ENCODE measurements at regions not wholly inside any gene's neighbourhood (a gene's known extent, or its start where the extent isn't known, plus 50 kb on each side); places are given as distances from the start of the nearest gene placed in this dataset.

DNA sequence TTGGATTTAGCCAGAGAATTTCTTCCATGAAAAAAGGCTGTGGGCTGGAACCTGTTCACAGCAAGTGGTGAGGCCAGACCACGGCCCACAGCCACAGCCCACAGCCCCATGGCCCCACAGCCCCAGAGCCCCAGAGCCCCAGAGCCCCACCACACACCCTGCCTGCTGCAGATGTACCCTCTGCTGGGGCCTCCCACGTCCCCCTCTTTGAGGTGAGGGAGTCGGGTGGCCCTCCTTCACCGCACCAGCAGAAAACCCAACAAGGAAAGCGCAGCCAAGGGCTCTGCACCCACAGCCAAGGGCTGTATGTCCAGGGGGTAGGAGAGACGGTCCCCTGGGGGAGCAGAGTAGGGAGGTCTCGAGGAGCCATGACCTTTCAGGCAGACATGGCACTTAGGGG, 327.5 kb upstream of the DIO3 start:
- TF ChIP-seq ZFX (IDR thresholded peaks at IDR 0.05; ENCODE audit: borderline replicate concordance), result no peak
- TF ChIP-seq CTCF (IDR thresholded peaks at IDR 0.05), result no peak
- no peak overlapping the region for H3K27ac ChIP-seq

DNA sequence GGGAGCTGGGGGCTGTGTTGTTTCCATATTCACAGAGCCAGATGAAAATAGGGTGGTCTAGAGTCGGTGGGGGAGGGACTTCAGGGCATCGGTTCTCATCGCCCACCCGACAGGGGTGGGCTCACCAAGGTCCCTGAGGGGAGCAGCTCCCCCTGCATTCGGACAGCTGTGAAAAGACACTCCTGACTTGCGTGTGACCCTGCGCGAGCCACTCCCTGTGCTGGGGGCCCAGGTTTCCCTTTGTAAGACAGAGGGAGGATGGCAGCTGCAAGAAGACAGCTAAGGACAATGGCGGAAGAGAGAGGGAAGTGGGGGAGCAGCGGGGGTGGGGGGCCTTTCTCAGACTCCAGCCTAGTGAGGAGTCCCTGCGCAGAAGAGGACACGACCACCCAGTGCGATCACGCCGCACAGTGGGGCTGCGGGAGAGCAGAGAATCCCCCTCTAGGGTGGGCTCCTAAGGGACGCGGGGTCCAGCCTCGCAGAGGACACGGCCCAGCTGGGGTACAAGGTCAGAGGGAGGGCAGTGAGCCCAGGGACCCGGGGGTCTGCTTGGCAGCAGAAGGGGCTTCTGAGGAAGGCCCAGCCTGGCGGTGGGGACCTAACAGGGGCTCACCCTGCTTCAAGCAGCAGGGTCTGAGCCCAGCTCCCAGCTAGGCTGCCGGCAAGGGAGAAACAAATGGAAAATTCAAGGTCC, 326.9 kb upstream of the DIO3 start:
- TF ChIP-seq ZFX (IDR thresholded peaks at IDR 0.05; ENCODE audit: borderline replicate concordance) (no peak), CTCF (IDR thresholded peaks at IDR 0.05) (no peak)
- no peak overlapping the region for H3K27ac ChIP-seq

- H3K27ac ChIP-seq, result no peak overlapping the region
- TF ChIP-seq ZFX (IDR thresholded peaks at IDR 0.05; ENCODE audit: borderline replicate concordance), result no peak
- no peak for TF ChIP-seq CTCF (IDR thresholded peaks at IDR 0.05)
These were observed 326.3 kb upstream of the DIO3 start for GRCh38 chr14:101234999-101235334.

- TF ChIP-seq CTCF (IDR thresholded peaks at IDR 0.05) (peak; percentile 76), ZFX (IDR thresholded peaks at IDR 0.05; ENCODE audit: borderline replicate concordance) (no peak)
- H3K27ac ChIP-seq, result no peak overlapping the region
These were observed 325.8 kb upstream of the DIO3 start for GRCh38 chr14:101235335-101236103.

- no peak overlapping the region for H3K27ac ChIP-seq
- TF ChIP-seq ZFX (IDR thresholded peaks at IDR 0.05; ENCODE audit: borderline replicate concordance) (no peak), CTCF (IDR thresholded peaks at IDR 0.05) (no peak)
These were observed 324.6 kb upstream of the DIO3 start for GRCh38 chr14:101236496-101237251.

- TF ChIP-seq CTCF (IDR thresholded peaks at IDR 0.05), result no peak
- no peak overlapping the region for H3K27ac ChIP-seq
These were observed 324.1 kb upstream of the DIO3 start for GRCh38 chr14:101237252-101237616.

DNA sequence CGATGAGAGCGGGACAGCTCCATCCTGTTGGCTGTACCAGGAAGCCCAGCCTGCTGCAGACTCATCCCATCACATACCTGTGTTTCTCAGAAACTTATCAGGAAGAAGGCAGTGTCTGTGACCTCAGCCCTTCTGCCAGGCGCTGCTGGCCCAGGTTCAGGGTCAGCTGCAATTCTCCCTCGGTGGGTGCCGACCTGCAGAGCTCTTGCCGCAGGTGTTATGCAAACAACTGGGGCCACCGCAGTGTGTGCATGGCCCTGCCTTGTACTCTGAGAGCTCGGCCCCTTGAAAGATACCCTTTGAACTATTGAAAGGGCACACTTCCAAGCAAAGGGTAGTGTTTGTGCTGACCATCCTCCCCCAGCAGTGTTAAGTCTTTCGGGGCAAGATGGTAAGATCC, 322.2 kb upstream of the DIO3 start:
- no peak overlapping the region for H3K27ac ChIP-seq
- TF ChIP-seq CTCF (IDR thresholded peaks at IDR 0.05) (no peak), ZFX (IDR thresholded peaks at IDR 0.05; ENCODE audit: borderline replicate concordance) (no peak)

Data from 22Rv1 (cell line).